ENCODE measurements at regions not wholly inside any gene's neighbourhood (a gene's known extent, or its start where the extent isn't known, plus 50 kb on each side); places are given as distances from the start of the nearest gene placed in this dataset.

GRCh38 chr11:121946514-121946913 lies 169.5 kb downstream of the BLID start:
- Histone ChIP-seq H3K36me3 (ENCODE audit: insufficient read depth, low read length) (no peaks in the 10 kb centered on the region), H3K4me1 (ENCODE audit: insufficient read depth, low read length) (no peaks in the 10 kb centered on the region), H3K4me3 (ENCODE audit: low read length) (no peak overlapping the region), H3K9me3 (ENCODE audit: insufficient read depth, low read depth, low read length) (peaks cover 8% of the 10 kb centered on the region; the same call in 1 of the 2 replicates), H3K27ac (ENCODE audit: low read depth, low read length) (no peak overlapping the region), H3K9ac (ENCODE audit: low read depth, low read length) (no peak overlapping the region), H3K27me3 (ENCODE audit: insufficient read depth, low read length) (no peaks in the 10 kb centered on the region)
- 100% methylated on average over 2 of the region's 3 CpGs for WGBS

GRCh38 chr11:121944556-121945230 lies 171.3 kb downstream of the BLID start:
- H3K4me3 ChIP-seq (ENCODE audit: low read length) = no peak overlapping the region
- 23% methylated on average over 4 of the region's 4 CpGs for WGBS
- no peaks in the 10 kb centered on the region for H3K36me3 ChIP-seq (ENCODE audit: insufficient read depth, low read length)
- no peak overlapping the region for H3K27ac ChIP-seq (ENCODE audit: low read depth, low read length)
- no peaks in the 10 kb centered on the region for H3K27me3 ChIP-seq (ENCODE audit: insufficient read depth, low read length)
- no peaks in the 10 kb centered on the region for H3K4me1 ChIP-seq (ENCODE audit: insufficient read depth, low read length)
- peaks cover 8% of the 10 kb centered on the region; the same call in 1 of the 2 replicates for H3K9me3 ChIP-seq (ENCODE audit: insufficient read depth, low read depth, low read length)
- H3K9ac ChIP-seq (ENCODE audit: low read depth, low read length) = no peak overlapping the region

- WGBS = 95% methylated on average over 2 of the region's 2 CpGs
- Histone ChIP-seq H3K27ac (ENCODE audit: low read depth, low read length) (no peak overlapping the region), H3K27me3 (ENCODE audit: insufficient read depth, low read length) (no peaks in the 10 kb centered on the region), H3K36me3 (ENCODE audit: insufficient read depth, low read length) (no peaks in the 10 kb centered on the region), H3K9ac (ENCODE audit: low read depth, low read length) (no peak overlapping the region), H3K4me1 (ENCODE audit: insufficient read depth, low read length) (peaks cover 4% of the 10 kb centered on the region; the same call in 1 of the 2 replicates), H3K9me3 (ENCODE audit: insufficient read depth, low read depth, low read length) (no peaks in the 10 kb centered on the region), H3K4me3 (ENCODE audit: low read length) (no peak overlapping the region)
Measured at GRCh38 chr11:121938076-121938475, 177.9 kb downstream of the BLID start.

GRCh38 chr11:121936781-121937447 lies 179.1 kb downstream of the BLID start:
- Histone ChIP-seq H3K4me3 (ENCODE audit: low read length) (no peak overlapping the region), H3K9ac (ENCODE audit: low read depth, low read length) (no peak overlapping the region), H3K4me1 (ENCODE audit: insufficient read depth, low read length) (peaks cover 5% of the 10 kb centered on the region; the same call in 1 of the 2 replicates), H3K9me3 (ENCODE audit: insufficient read depth, low read depth, low read length) (no peaks in the 10 kb centered on the region), H3K36me3 (ENCODE audit: insufficient read depth, low read length) (no peaks in the 10 kb centered on the region), H3K27me3 (ENCODE audit: insufficient read depth, low read length) (no peaks in the 10 kb centered on the region), H3K27ac (ENCODE audit: low read depth, low read length) (no peak overlapping the region)
- 75% methylated on average over 5 of the region's 5 CpGs for WGBS

GRCh38 chr11:121936370-121936769 lies 179.6 kb downstream of the BLID start:
- 100% methylated on average over 1 of the region's 1 CpG for WGBS
- H3K9me3 ChIP-seq (ENCODE audit: insufficient read depth, low read depth, low read length) = no peaks in the 10 kb centered on the region
- H3K9ac ChIP-seq (ENCODE audit: low read depth, low read length) = no peak overlapping the region
- H3K27ac ChIP-seq (ENCODE audit: low read depth, low read length) = no peak overlapping the region
- H3K36me3 ChIP-seq (ENCODE audit: insufficient read depth, low read length) = no peaks in the 10 kb centered on the region
- H3K4me3 ChIP-seq (ENCODE audit: low read length) = no peak overlapping the region
- peaks cover 5% of the 10 kb centered on the region; the same call in 1 of the 2 replicates for H3K4me1 ChIP-seq (ENCODE audit: insufficient read depth, low read length)
- no peaks in the 10 kb centered on the region for H3K27me3 ChIP-seq (ENCODE audit: insufficient read depth, low read length)

- Histone ChIP-seq H3K27ac (ENCODE audit: low read depth, low read length) (no peak overlapping the region), H3K4me1 (ENCODE audit: insufficient read depth, low read length) (peaks cover 23% of the 10 kb centered on the region), H3K9ac (ENCODE audit: low read depth, low read length) (no peak overlapping the region), H3K9me3 (ENCODE audit: insufficient read depth, low read depth, low read length) (no peaks in the 10 kb centered on the region), H3K4me3 (ENCODE audit: low read length) (no peak overlapping the region), H3K27me3 (ENCODE audit: insufficient read depth, low read length) (peaks cover 17% of the 10 kb centered on the region; the same call in 1 of the 2 replicates), H3K36me3 (ENCODE audit: insufficient read depth, low read length) (no peaks in the 10 kb centered on the region)
- 100% methylated on average over 2 of the region's 2 CpGs for WGBS
Measured at GRCh38 chr11:121933694-121934093, 182.3 kb downstream of the BLID start.

GRCh38 chr11:121933294-121933693 lies 182.7 kb downstream of the BLID start:
- no peak overlapping the region for H3K4me3 ChIP-seq (ENCODE audit: low read length)
- no peaks in the 10 kb centered on the region for H3K36me3 ChIP-seq (ENCODE audit: insufficient read depth, low read length)
- H3K27ac ChIP-seq (ENCODE audit: low read depth, low read length) = no peak overlapping the region
- H3K9ac ChIP-seq (ENCODE audit: low read depth, low read length) = no peak overlapping the region
- peaks cover 27% of the 10 kb centered on the region for H3K4me1 ChIP-seq (ENCODE audit: insufficient read depth, low read length)
- WGBS = 90% methylated on average over 8 of the region's 8 CpGs
- no peaks in the 10 kb centered on the region for H3K9me3 ChIP-seq (ENCODE audit: insufficient read depth, low read depth, low read length)
- peaks cover 21% of the 10 kb centered on the region; the same call in 1 of the 2 replicates for H3K27me3 ChIP-seq (ENCODE audit: insufficient read depth, low read length)

GRCh38 chr11:121932646-121933185 lies 183.3 kb downstream of the BLID start:
- Histone ChIP-seq H3K27me3 (ENCODE audit: insufficient read depth, low read length) (peaks cover 24% of the 10 kb centered on the region; the same call in 1 of the 2 replicates), H3K9ac (ENCODE audit: low read depth, low read length) (no peak overlapping the region), H3K4me1 (ENCODE audit: insufficient read depth, low read length) (peaks cover 32% of the 10 kb centered on the region), H3K36me3 (ENCODE audit: insufficient read depth, low read length) (no peaks in the 10 kb centered on the region), H3K9me3 (ENCODE audit: insufficient read depth, low read depth, low read length) (no peaks in the 10 kb centered on the region), H3K4me3 (ENCODE audit: low read length) (no peak overlapping the region), H3K27ac (ENCODE audit: low read depth, low read length) (no peak overlapping the region)
- 87% methylated on average over 3 of the region's 3 CpGs for WGBS

GRCh38 chr11:121931748-121932352 lies 184.2 kb downstream of the BLID start:
- Histone ChIP-seq H3K27me3 (ENCODE audit: insufficient read depth, low read length) (peaks cover 27% of the 10 kb centered on the region), H3K36me3 (ENCODE audit: insufficient read depth, low read length) (no peaks in the 10 kb centered on the region), H3K4me1 (ENCODE audit: insufficient read depth, low read length) (peaks cover 37% of the 10 kb centered on the region), H3K27ac (ENCODE audit: low read depth, low read length) (no peak overlapping the region), H3K9me3 (ENCODE audit: insufficient read depth, low read depth, low read length) (no peaks in the 10 kb centered on the region), H3K9ac (ENCODE audit: low read depth, low read length) (no peak overlapping the region), H3K4me3 (ENCODE audit: low read length) (no peak overlapping the region)
- WGBS = 83% methylated on average over 4 of the region's 4 CpGs

- no peak overlapping the region for H3K27ac ChIP-seq (ENCODE audit: low read depth, low read length)
- peaks cover 30% of the 10 kb centered on the region for H3K27me3 ChIP-seq (ENCODE audit: insufficient read depth, low read length)
- H3K36me3 ChIP-seq (ENCODE audit: insufficient read depth, low read length) = no peaks in the 10 kb centered on the region
- H3K4me3 ChIP-seq (ENCODE audit: low read length) = no peak overlapping the region
- WGBS = 96% methylated on average over 1 of the region's 2 CpGs
- no peak overlapping the region for H3K9ac ChIP-seq (ENCODE audit: low read depth, low read length)
- peaks cover 37% of the 10 kb centered on the region for H3K4me1 ChIP-seq (ENCODE audit: insufficient read depth, low read length)
- H3K9me3 ChIP-seq (ENCODE audit: insufficient read depth, low read depth, low read length) = no peaks in the 10 kb centered on the region
Measured at GRCh38 chr11:121931121-121931520, 184.9 kb downstream of the BLID start.

All from HUES64 (cell line).